ENCODE measurements at regions not wholly inside any gene's neighbourhood (a gene's known extent, or its start where the extent isn't known, plus 50 kb on each side); places are given as distances from the start of the nearest gene placed in this dataset.
"Not testable (repeated sequence)": the region's sequence is repeated elsewhere in the genome, so short reads cannot be mapped to it uniquely, and the experiment has no call there.

GRCh38 chr2:87554678-87555077 lies 193.2 kb upstream of the PLGLB2 start:
- H3K4me3 Mint-ChIP-seq (ENCODE audit: low read depth, unreplicated experiment); H3K4me1 Mint-ChIP-seq (ENCODE audit: low read depth, unreplicated experiment); intact Hi-C loops (cut with micrococcal nuclease; ENCODE audit: unreplicated experiment); H3K36me3 Mint-ChIP-seq (ENCODE audit: insufficient read depth, unreplicated experiment); H3K9me3 Mint-ChIP-seq (ENCODE audit: low read depth, unreplicated experiment); H3K27ac Mint-ChIP-seq (ENCODE audit: unreplicated experiment); BruUV-seq (replicated peaks); H3K27me3 Mint-ChIP-seq (ENCODE audit: unreplicated experiment); DNase-seq; CTCF ChIA-PET: not testable (repeated sequence)

- H3K36me3 Mint-ChIP-seq (ENCODE audit: insufficient read depth, unreplicated experiment); BruUV-seq (replicated peaks); intact Hi-C loops (cut with micrococcal nuclease; ENCODE audit: unreplicated experiment); H3K27me3 Mint-ChIP-seq (ENCODE audit: unreplicated experiment); H3K27ac Mint-ChIP-seq (ENCODE audit: unreplicated experiment); H3K9me3 Mint-ChIP-seq (ENCODE audit: low read depth, unreplicated experiment); CTCF ChIA-PET; H3K4me1 Mint-ChIP-seq (ENCODE audit: low read depth, unreplicated experiment); H3K4me3 Mint-ChIP-seq (ENCODE audit: low read depth, unreplicated experiment); DNase-seq: not testable (repeated sequence)
These were observed 192.8 kb upstream of the PLGLB2 start for GRCh38 chr2:87555082-87555481.

GRCh38 chr2:87559001-87559400 lies 188.9 kb upstream of the PLGLB2 start:
- H3K36me3 Mint-ChIP-seq (ENCODE audit: insufficient read depth, unreplicated experiment); CTCF ChIA-PET; H3K9me3 Mint-ChIP-seq (ENCODE audit: low read depth, unreplicated experiment); BruUV-seq (replicated peaks); H3K4me3 Mint-ChIP-seq (ENCODE audit: low read depth, unreplicated experiment); H3K4me1 Mint-ChIP-seq (ENCODE audit: low read depth, unreplicated experiment); intact Hi-C loops (cut with micrococcal nuclease; ENCODE audit: unreplicated experiment); DNase-seq; H3K27me3 Mint-ChIP-seq (ENCODE audit: unreplicated experiment); H3K27ac Mint-ChIP-seq (ENCODE audit: unreplicated experiment): not testable (repeated sequence)

- H3K27ac Mint-ChIP-seq (ENCODE audit: unreplicated experiment); H3K36me3 Mint-ChIP-seq (ENCODE audit: insufficient read depth, unreplicated experiment); H3K4me1 Mint-ChIP-seq (ENCODE audit: low read depth, unreplicated experiment); H3K9me3 Mint-ChIP-seq (ENCODE audit: low read depth, unreplicated experiment); H3K27me3 Mint-ChIP-seq (ENCODE audit: unreplicated experiment); intact Hi-C loops (cut with micrococcal nuclease; ENCODE audit: unreplicated experiment); H3K4me3 Mint-ChIP-seq (ENCODE audit: low read depth, unreplicated experiment); BruUV-seq (replicated peaks); DNase-seq; CTCF ChIA-PET: not testable (repeated sequence)
These were observed 188.2 kb upstream of the PLGLB2 start for GRCh38 chr2:87559735-87560134.

- H3K27ac Mint-ChIP-seq (ENCODE audit: unreplicated experiment); CTCF ChIA-PET; intact Hi-C loops (cut with micrococcal nuclease; ENCODE audit: unreplicated experiment); H3K4me3 Mint-ChIP-seq (ENCODE audit: low read depth, unreplicated experiment); H3K27me3 Mint-ChIP-seq (ENCODE audit: unreplicated experiment); BruUV-seq (replicated peaks); DNase-seq; H3K9me3 Mint-ChIP-seq (ENCODE audit: low read depth, unreplicated experiment); H3K4me1 Mint-ChIP-seq (ENCODE audit: low read depth, unreplicated experiment); H3K36me3 Mint-ChIP-seq (ENCODE audit: insufficient read depth, unreplicated experiment): not testable (repeated sequence)
These were observed 182.8 kb upstream of the PLGLB2 start for GRCh38 chr2:87565116-87565515.

- CTCF ChIA-PET; H3K36me3 Mint-ChIP-seq (ENCODE audit: insufficient read depth, unreplicated experiment); H3K27me3 Mint-ChIP-seq (ENCODE audit: unreplicated experiment); H3K9me3 Mint-ChIP-seq (ENCODE audit: low read depth, unreplicated experiment); DNase-seq; H3K27ac Mint-ChIP-seq (ENCODE audit: unreplicated experiment); H3K4me1 Mint-ChIP-seq (ENCODE audit: low read depth, unreplicated experiment); H3K4me3 Mint-ChIP-seq (ENCODE audit: low read depth, unreplicated experiment); intact Hi-C loops (cut with micrococcal nuclease; ENCODE audit: unreplicated experiment); BruUV-seq (replicated peaks): not testable (repeated sequence)
These were observed 181.4 kb upstream of the PLGLB2 start for GRCh38 chr2:87566531-87566930.

- H3K9me3 Mint-ChIP-seq (ENCODE audit: low read depth, unreplicated experiment); H3K27ac Mint-ChIP-seq (ENCODE audit: unreplicated experiment); H3K27me3 Mint-ChIP-seq (ENCODE audit: unreplicated experiment); DNase-seq; H3K4me1 Mint-ChIP-seq (ENCODE audit: low read depth, unreplicated experiment); BruUV-seq (replicated peaks); H3K36me3 Mint-ChIP-seq (ENCODE audit: insufficient read depth, unreplicated experiment); intact Hi-C loops (cut with micrococcal nuclease; ENCODE audit: unreplicated experiment); H3K4me3 Mint-ChIP-seq (ENCODE audit: low read depth, unreplicated experiment); CTCF ChIA-PET: not testable (repeated sequence)
These were observed 180.8 kb upstream of the PLGLB2 start for GRCh38 chr2:87567093-87567492.

- H3K36me3 Mint-ChIP-seq (ENCODE audit: insufficient read depth, unreplicated experiment); H3K4me1 Mint-ChIP-seq (ENCODE audit: low read depth, unreplicated experiment); H3K27me3 Mint-ChIP-seq (ENCODE audit: unreplicated experiment); H3K27ac Mint-ChIP-seq (ENCODE audit: unreplicated experiment); intact Hi-C loops (cut with micrococcal nuclease; ENCODE audit: unreplicated experiment); CTCF ChIA-PET; BruUV-seq (replicated peaks); H3K4me3 Mint-ChIP-seq (ENCODE audit: low read depth, unreplicated experiment); DNase-seq; H3K9me3 Mint-ChIP-seq (ENCODE audit: low read depth, unreplicated experiment): not testable (repeated sequence)
These were observed 180.0 kb upstream of the PLGLB2 start for GRCh38 chr2:87567912-87568311.

GRCh38 chr2:87568554-87569278 lies 179.2 kb upstream of the PLGLB2 start:
- BruUV-seq (replicated peaks); H3K4me3 Mint-ChIP-seq (ENCODE audit: low read depth, unreplicated experiment); H3K27me3 Mint-ChIP-seq (ENCODE audit: unreplicated experiment); CTCF ChIA-PET; H3K36me3 Mint-ChIP-seq (ENCODE audit: insufficient read depth, unreplicated experiment); H3K4me1 Mint-ChIP-seq (ENCODE audit: low read depth, unreplicated experiment); intact Hi-C loops (cut with micrococcal nuclease; ENCODE audit: unreplicated experiment); DNase-seq; H3K27ac Mint-ChIP-seq (ENCODE audit: unreplicated experiment); H3K9me3 Mint-ChIP-seq (ENCODE audit: low read depth, unreplicated experiment): not testable (repeated sequence)

GRCh38 chr2:87569689-87570397 lies 178.0 kb upstream of the PLGLB2 start:
- H3K27ac Mint-ChIP-seq (ENCODE audit: unreplicated experiment); H3K4me1 Mint-ChIP-seq (ENCODE audit: low read depth, unreplicated experiment); H3K27me3 Mint-ChIP-seq (ENCODE audit: unreplicated experiment); H3K36me3 Mint-ChIP-seq (ENCODE audit: insufficient read depth, unreplicated experiment); intact Hi-C loops (cut with micrococcal nuclease; ENCODE audit: unreplicated experiment); BruUV-seq (replicated peaks); CTCF ChIA-PET; DNase-seq; H3K9me3 Mint-ChIP-seq (ENCODE audit: low read depth, unreplicated experiment); H3K4me3 Mint-ChIP-seq (ENCODE audit: low read depth, unreplicated experiment): not testable (repeated sequence)

Measured in Calu3 (cell line).